IPS-NIHi11 (cell line): ENCODE measurements at regions not wholly inside any gene's neighbourhood (a gene's known extent, or its start where the extent isn't known, plus 50 kb on each side); places are given as distances from the start of the nearest gene placed in this dataset.

Experiments
- DNase-seq: peaks from one replicate; pipeline ENCODE4 v3.0.0; 2012; ENCODE audit warnings: mixed read lengths, low spot score

DNA sequence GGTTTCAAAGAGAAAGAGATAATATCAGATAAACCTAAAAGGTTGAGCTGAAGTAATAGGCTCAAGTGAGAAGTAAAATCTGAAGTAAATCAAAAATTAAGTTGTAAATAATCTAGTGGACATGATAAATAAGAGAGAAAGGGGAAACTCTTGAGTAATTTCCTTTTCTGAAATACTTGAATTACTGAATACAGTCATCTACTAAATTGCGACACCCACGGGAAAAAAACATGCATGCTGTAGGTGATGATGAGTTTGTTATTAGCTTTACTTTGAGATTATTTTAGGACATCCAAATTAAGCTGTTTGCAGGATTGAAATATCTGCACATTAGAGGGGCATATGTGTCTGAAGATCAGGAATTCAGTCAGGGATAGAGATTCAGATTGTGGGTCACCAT, 50.0 kb upstream of the CARD18 start:
- no peak for DNase-seq
